H1 (cell line): ENCODE measurements at regions not wholly inside any gene's neighbourhood (a gene's known extent, or its start where the extent isn't known, plus 50 kb on each side); places are given as distances from the start of the nearest gene placed in this dataset.

ENCODE experiments used
- CTCF ChIA-PET: fragments of 300-600 bp; sonication (Branson Sonifier 250); formaldehyde crosslinking; loops from one replicate; lab custom pipeline; 2021; ENCODE audit not compliant: partially characterized antibody; lab: Charles Lee
- POLR2A ChIA-PET: fragments of 300-600 bp; sonication (Branson Sonifier 250); formaldehyde crosslinking; loops from one replicate; lab custom pipeline; 2021; ENCODE audit warnings: inconsistent platforms; ENCODE audit not compliant: partially characterized antibody; lab: Charles Lee
- DNase-seq, 2 experiments: peaks; one replicate each; pipeline versions ENCODE4 v3.0.0 to v3.0.0-alpha.2; 2010 to 2022; ENCODE audit warnings: low spot score in 2 of 2, low read depth in 1 of 2, mixed read lengths in 1 of 2
- FAIRE-seq: peaks from 2 replicates; lab custom pipeline; 2011; peaks lifted over from hg19 to GRCh38; lab: Jason Lieb, UNC
- H2AFZ ChIP-seq: 2 replicates; pipeline ENCODE4 v1.8.1; 2012; ENCODE audit warnings: low read length, inconsistent platforms
- H2AK5ac ChIP-seq: 2 replicates; pipeline ENCODE4 v1.6.1; 2013; ENCODE audit warnings: low read depth, low read length
- H2BK120ac ChIP-seq: replicated peaks from 2 replicates; pipeline ENCODE3; 2013; ENCODE audit warnings: low read depth, low read length, inconsistent platforms
- H2BK12ac ChIP-seq: 2 replicates; pipeline ENCODE4 v1.6.1; 2013; ENCODE audit warnings: low read depth, low read length
- H2BK15ac ChIP-seq: 2 replicates; pipeline ENCODE4 v1.6.1; 2013; ENCODE audit warnings: low read length
- H2BK20ac ChIP-seq: 2 replicates; pipeline ENCODE4 v1.6.1; 2013; ENCODE audit warnings: low read length
- H2BK5ac ChIP-seq: 2 replicates; pipeline ENCODE4 v1.6.1; 2013; ENCODE audit warnings: low read depth, low read length
- H3K14ac ChIP-seq: 2 replicates; pipeline ENCODE4 v1.6.1; 2013; ENCODE audit warnings: inconsistent platforms; ENCODE audit not compliant: insufficient read length
- H3K18ac ChIP-seq: 2 replicates; pipeline ENCODE4 v1.6.1; 2013; ENCODE audit warnings: low read length; ENCODE audit errors: extremely low read depth
- H3K23ac ChIP-seq: 2 replicates; pipeline ENCODE4 v1.6.1; 2013; ENCODE audit warnings: inconsistent platforms; ENCODE audit not compliant: insufficient read length
- H3K23me2 ChIP-seq: 2 replicates; pipeline ENCODE4 v1.6.1; 2013; ENCODE audit warnings: low read depth, low read length
- H3K27ac ChIP-seq: 2 replicates; pipeline ENCODE4 v1.6.1; 2011; ENCODE audit warnings: low read depth, low read length, inconsistent platforms
- H3K27me3 ChIP-seq, 4 experiments: replicated peaks in 1 of 4; 1 replicate in 1 of 4; 2 replicates in 3 of 4; pipeline versions ENCODE4 v1.6.1 to v1.8.1; 2011 to 2013; ENCODE audit warnings: low read length in 3 of 4, mild to moderate bottlenecking in 3 of 4, inconsistent platforms in 2 of 4, mixed read lengths in 2 of 4, moderate library complexity in 1 of 4; ENCODE audit not compliant: control insufficient read depth in 3 of 4, insufficient read depth in 3 of 4; ENCODE audit errors: extremely low read depth in 1 of 4
- H3K36me3 ChIP-seq, 4 experiments: 2 replicates each; pipeline versions ENCODE4 v1.6.1 to v1.8.1; 2011 to 2013; ENCODE audit warnings: mild to moderate bottlenecking in 4 of 4, low read length in 3 of 4, moderate library complexity in 2 of 4, control low read depth in 1 of 4, inconsistent platforms in 1 of 4; ENCODE audit not compliant: insufficient read depth in 4 of 4, control insufficient read depth in 2 of 4
- H3K4ac ChIP-seq: replicated peaks from 2 replicates; pipeline ENCODE3; 2013; ENCODE audit warnings: low read length, low read depth, mixed read lengths, inconsistent platforms; ENCODE audit not compliant: insufficient read length
- H3K4me1 ChIP-seq, 4 experiments: replicated peaks in 1 of 4; 1 replicate in 1 of 4; 2 replicates in 3 of 4; pipeline versions ENCODE4 v1.6.1 to v1.8.1; 2011 to 2013; ENCODE audit warnings: low read length in 3 of 4, inconsistent platforms in 2 of 4, mixed read lengths in 1 of 4; ENCODE audit not compliant: insufficient read depth in 4 of 4, control insufficient read depth in 3 of 4
- H3K4me2 ChIP-seq, 2 experiments: 2 replicates each; pipeline versions ENCODE4 v1.6.1 to v1.8.1; 2011 to 2013; ENCODE audit warnings: low read depth in 2 of 2, low read length in 2 of 2, control low read depth in 1 of 2, inconsistent platforms in 1 of 2, mild to moderate bottlenecking in 1 of 2; ENCODE audit not compliant: insufficient read depth in 1 of 2
- H3K4me3 ChIP-seq, 4 experiments: fragments of 200-600, 300-600 bp in 1 of 4; sonication (generic), shearing (Covaris generic), sonication (Bioruptor Twin) in 1 of 4; 2 replicates each; pipeline versions ENCODE4 v1.5.1 to v1.8.1; 2011 to 2016; ENCODE audit warnings: low read length in 4 of 4, low read depth in 3 of 4, control low read depth in 2 of 4, inconsistent platforms in 2 of 4, mild to moderate bottlenecking in 2 of 4, mixed read lengths in 1 of 4, moderate library complexity in 1 of 4; ENCODE audit not compliant: insufficient read depth in 2 of 4; ENCODE audit errors: extremely low read depth in 1 of 4
- H3K56ac ChIP-seq: replicated peaks from 2 replicates; pipeline ENCODE3; 2013; ENCODE audit warnings: low read depth, mild to moderate bottlenecking, mixed read lengths, low read length, inconsistent platforms; ENCODE audit not compliant: insufficient read length
- H3K79me1 ChIP-seq: 2 replicates; pipeline ENCODE4 v1.6.1; 2013; ENCODE audit warnings: low read depth, low read length, control low read depth
- H3K79me2 ChIP-seq, 2 experiments: 2 replicates each; pipeline versions ENCODE4 v1.6.1 to v1.8.1; 2012 to 2013; ENCODE audit warnings: low read length in 2 of 2, mild to moderate bottlenecking in 2 of 2, inconsistent platforms in 1 of 2; ENCODE audit not compliant: insufficient read depth in 2 of 2, control insufficient read depth in 1 of 2
- H3K9ac ChIP-seq, 4 experiments: replicated peaks in 1 of 4; 1 replicate in 1 of 4; 2 replicates in 3 of 4; pipeline versions ENCODE4 v1.6.1 to v1.8.1; 2011 to 2013; ENCODE audit warnings: low read depth in 3 of 4, low read length in 3 of 4, control low read depth in 2 of 4, mild to moderate bottlenecking in 2 of 4, moderate library complexity in 2 of 4, inconsistent platforms in 1 of 4; ENCODE audit errors: extremely low read depth in 1 of 4
- H3K9me3 ChIP-seq, 2 experiments: 2 replicates each; pipeline versions ENCODE4 v1.6.1 to v1.8.1; 2012 to 2013; ENCODE audit warnings: mild to moderate bottlenecking in 2 of 2, moderate library complexity in 2 of 2, control low read depth in 1 of 2, inconsistent platforms in 1 of 2, low read depth in 1 of 2, low read length in 1 of 2, mixed read lengths in 1 of 2; ENCODE audit not compliant: insufficient read depth in 2 of 2
- H4K20me1 ChIP-seq, 2 experiments: replicated peaks in 1 of 2; 2 replicates each; pipeline versions ENCODE3 to v1.8.1; 2011 to 2013; ENCODE audit warnings: inconsistent platforms in 2 of 2, low read length in 2 of 2, mild to moderate bottlenecking in 1 of 2; ENCODE audit not compliant: insufficient read depth in 2 of 2, control insufficient read depth in 1 of 2
- H4K5ac ChIP-seq: 2 replicates; pipeline ENCODE4 v1.6.1; 2013; ENCODE audit warnings: low read length, low read depth, mixed read lengths, inconsistent platforms; ENCODE audit not compliant: insufficient read length
- H4K8ac ChIP-seq: 2 replicates; pipeline ENCODE4 v1.8.0; 2013; ENCODE audit warnings: mild to moderate bottlenecking, moderate library complexity, low read length, inconsistent platforms; ENCODE audit not compliant: insufficient read depth; ENCODE audit errors: extremely low read depth
- H4K91ac ChIP-seq: replicated peaks from 2 replicates; pipeline ENCODE3; 2013; ENCODE audit warnings: low read length, mixed read lengths, inconsistent platforms; ENCODE audit not compliant: insufficient read length
- WGBS, 2 experiments: shearing (Covaris generic) in 1 of 2; methylation state at CpG; one replicate each; pipeline versions ENCODE4 v1.1.6 to v1.1.7; 2013 to 2015; ENCODE audit warnings: low lambda C conversion rate in 2 of 2, mixed read lengths in 2 of 2, inconsistent platforms in 1 of 2, low coverage in 1 of 2, missing lambda C conversion rate in 1 of 2; ENCODE audit not compliant: insufficient replicate concordance in 2 of 2, insufficient coverage in 1 of 2, insufficient read length in 1 of 2; ENCODE audit errors: extremely low coverage in 1 of 2, missing lambda C conversion rate in 1 of 2; 5-methylcytosine and 5-hydroxymethylcytosine counted together
- TF ChIP-seq, protein P1 (sequence below): fragments of 300-600 bp; sonication (generic); IDR thresholded peaks from 2 replicates; pipeline ENCODE4 v1.7.1; 2012; ENCODE audit warnings: low read length, moderate library complexity, mild to moderate bottlenecking, inconsistent platforms; ENCODE audit not compliant: insufficient replicate concordance

DNA sequence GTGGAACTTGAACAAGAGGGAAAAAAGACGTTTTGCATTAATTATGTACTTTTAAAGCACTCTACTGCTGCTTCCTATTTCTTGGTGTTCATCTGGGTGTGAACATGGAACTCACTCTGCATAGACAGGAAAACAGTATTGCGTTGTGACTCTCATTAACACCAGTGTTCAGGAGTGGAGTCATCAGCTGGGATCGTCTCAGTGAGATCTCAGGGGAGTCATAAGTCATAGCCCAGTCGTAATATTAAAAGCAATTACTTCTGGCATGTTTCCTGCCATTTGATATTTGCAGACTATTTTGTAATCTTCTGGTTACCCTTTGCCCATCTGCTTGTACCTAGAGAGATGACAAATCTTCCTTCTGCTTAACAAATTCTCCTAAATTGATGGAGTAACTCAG is 462.0 kb upstream of the ATP11B start:
- Histone ChIP-seq H3K56ac (no peak overlapping the region), H3K18ac (no peak overlapping the region), H3K4me2 (no peak overlapping the region), H4K91ac (no peak overlapping the region), H3K23me2 (no peaks in the 10 kb centered on the region), H2BK12ac (no peak overlapping the region), H2AK5ac (no peak overlapping the region), H2BK120ac (no peak overlapping the region), H4K8ac (no peak overlapping the region), H3K36me3 (no peaks in the 10 kb centered on the region), H3K79me1 (no peaks in the 10 kb centered on the region), H3K23ac (no peak overlapping the region), H3K9me3 (no peaks in the 10 kb centered on the region; a peak in 1 of 4 replicates), H3K4ac (no peak overlapping the region), H3K4me1 (peaks cover 0 to 8% (median 6%) of the 10 kb centered on the region in 4 experiments; a peak in 5 of 7 replicates), H3K27me3 (no peaks in the 10 kb centered on the region), H3K4me3 (no peak overlapping the region), H2BK5ac (no peak overlapping the region), H3K14ac (no peak overlapping the region), H2BK15ac (no peak overlapping the region), H4K20me1 (no peaks in the 10 kb centered on the region), H3K9ac (no peak overlapping the region; a peak in 1 of 7 replicates), H4K5ac (no peak overlapping the region), H3K79me2 (no peaks in the 10 kb centered on the region), H2AFZ (no peak overlapping the region), H3K27ac (no peak overlapping the region), H2BK20ac (no peak overlapping the region)
- WGBS, 2 experiments = 87% methylated on average over 4 of the region's 4 CpGs; no CpG with 5 or more reads in 1 of the 2 experiments
- FAIRE-seq (no peak), DNase-seq (no peak)
- CTCF ChIA-PET = no interaction called here
- POLR2A ChIA-PET = no interaction called here
- TF ChIP-seq, protein P1, sequence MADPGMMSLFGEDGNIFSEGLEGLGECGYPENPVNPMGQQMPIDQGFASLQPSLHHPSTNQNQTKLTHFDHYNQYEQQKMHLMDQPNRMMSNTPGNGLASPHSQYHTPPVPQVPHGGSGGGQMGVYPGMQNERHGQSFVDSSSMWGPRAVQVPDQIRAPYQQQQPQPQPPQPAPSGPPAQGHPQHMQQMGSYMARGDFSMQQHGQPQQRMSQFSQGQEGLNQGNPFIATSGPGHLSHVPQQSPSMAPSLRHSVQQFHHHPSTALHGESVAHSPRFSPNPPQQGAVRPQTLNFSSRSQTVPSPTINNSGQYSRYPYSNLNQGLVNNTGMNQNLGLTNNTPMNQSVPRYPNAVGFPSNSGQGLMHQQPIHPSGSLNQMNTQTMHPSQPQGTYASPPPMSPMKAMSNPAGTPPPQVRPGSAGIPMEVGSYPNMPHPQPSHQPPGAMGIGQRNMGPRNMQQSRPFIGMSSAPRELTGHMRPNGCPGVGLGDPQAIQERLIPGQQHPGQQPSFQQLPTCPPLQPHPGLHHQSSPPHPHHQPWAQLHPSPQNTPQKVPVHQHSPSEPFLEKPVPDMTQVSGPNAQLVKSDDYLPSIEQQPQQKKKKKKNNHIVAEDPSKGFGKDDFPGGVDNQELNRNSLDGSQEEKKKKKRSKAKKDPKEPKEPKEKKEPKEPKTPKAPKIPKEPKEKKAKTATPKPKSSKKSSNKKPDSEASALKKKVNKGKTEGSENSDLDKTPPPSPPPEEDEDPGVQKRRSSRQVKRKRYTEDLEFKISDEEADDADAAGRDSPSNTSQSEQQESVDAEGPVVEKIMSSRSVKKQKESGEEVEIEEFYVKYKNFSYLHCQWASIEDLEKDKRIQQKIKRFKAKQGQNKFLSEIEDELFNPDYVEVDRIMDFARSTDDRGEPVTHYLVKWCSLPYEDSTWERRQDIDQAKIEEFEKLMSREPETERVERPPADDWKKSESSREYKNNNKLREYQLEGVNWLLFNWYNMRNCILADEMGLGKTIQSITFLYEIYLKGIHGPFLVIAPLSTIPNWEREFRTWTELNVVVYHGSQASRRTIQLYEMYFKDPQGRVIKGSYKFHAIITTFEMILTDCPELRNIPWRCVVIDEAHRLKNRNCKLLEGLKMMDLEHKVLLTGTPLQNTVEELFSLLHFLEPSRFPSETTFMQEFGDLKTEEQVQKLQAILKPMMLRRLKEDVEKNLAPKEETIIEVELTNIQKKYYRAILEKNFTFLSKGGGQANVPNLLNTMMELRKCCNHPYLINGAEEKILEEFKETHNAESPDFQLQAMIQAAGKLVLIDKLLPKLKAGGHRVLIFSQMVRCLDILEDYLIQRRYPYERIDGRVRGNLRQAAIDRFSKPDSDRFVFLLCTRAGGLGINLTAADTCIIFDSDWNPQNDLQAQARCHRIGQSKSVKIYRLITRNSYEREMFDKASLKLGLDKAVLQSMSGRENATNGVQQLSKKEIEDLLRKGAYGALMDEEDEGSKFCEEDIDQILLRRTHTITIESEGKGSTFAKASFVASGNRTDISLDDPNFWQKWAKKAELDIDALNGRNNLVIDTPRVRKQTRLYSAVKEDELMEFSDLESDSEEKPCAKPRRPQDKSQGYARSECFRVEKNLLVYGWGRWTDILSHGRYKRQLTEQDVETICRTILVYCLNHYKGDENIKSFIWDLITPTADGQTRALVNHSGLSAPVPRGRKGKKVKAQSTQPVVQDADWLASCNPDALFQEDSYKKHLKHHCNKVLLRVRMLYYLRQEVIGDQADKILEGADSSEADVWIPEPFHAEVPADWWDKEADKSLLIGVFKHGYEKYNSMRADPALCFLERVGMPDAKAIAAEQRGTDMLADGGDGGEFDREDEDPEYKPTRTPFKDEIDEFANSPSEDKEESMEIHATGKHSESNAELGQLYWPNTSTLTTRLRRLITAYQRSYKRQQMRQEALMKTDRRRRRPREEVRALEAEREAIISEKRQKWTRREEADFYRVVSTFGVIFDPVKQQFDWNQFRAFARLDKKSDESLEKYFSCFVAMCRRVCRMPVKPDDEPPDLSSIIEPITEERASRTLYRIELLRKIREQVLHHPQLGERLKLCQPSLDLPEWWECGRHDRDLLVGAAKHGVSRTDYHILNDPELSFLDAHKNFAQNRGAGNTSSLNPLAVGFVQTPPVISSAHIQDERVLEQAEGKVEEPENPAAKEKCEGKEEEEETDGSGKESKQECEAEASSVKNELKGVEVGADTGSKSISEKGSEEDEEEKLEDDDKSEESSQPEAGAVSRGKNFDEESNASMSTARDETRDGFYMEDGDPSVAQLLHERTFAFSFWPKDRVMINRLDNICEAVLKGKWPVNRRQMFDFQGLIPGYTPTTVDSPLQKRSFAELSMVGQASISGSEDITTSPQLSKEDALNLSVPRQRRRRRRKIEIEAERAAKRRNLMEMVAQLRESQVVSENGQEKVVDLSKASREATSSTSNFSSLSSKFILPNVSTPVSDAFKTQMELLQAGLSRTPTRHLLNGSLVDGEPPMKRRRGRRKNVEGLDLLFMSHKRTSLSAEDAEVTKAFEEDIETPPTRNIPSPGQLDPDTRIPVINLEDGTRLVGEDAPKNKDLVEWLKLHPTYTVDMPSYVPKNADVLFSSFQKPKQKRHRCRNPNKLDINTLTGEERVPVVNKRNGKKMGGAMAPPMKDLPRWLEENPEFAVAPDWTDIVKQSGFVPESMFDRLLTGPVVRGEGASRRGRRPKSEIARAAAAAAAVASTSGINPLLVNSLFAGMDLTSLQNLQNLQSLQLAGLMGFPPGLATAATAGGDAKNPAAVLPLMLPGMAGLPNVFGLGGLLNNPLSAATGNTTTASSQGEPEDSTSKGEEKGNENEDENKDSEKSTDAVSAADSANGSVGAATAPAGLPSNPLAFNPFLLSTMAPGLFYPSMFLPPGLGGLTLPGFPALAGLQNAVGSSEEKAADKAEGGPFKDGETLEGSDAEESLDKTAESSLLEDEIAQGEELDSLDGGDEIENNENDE = no peak
